ENCODE measurements at regions not wholly inside any gene's neighbourhood (a gene's known extent, or its start where the extent isn't known, plus 50 kb on each side); places are given as distances from the start of the nearest gene placed in this dataset.

DNA sequence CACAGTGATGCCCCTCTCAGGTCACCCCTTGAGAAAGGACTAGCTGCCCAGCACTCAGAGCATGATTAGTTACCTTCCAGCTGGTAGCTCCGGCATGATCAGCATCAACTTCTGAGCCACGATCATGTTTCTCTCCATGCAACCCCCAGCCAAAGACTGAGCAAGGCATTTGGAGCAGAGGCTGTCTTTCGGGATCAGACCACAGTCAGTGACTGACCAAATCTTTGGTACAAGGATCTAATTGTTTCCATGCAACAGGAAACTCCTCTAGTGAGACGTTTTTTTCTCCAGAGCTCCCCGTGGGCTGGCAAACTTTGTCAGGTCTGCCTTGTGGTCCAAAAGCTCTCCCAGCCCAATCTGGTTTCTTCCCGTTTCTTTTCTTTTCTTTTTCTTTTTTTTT lies 244.3 kb downstream of the METTL4 start:
- TF ChIP-seq POLR2A (IDR thresholded peaks at IDR 0.05) (no peak), EP300 (IDR thresholded peaks at IDR 0.05) (no peak), POLR2AphosphoS5 (IDR thresholded peaks at IDR 0.05) (no peak)
- TF ChIP-seq, protein P1, sequence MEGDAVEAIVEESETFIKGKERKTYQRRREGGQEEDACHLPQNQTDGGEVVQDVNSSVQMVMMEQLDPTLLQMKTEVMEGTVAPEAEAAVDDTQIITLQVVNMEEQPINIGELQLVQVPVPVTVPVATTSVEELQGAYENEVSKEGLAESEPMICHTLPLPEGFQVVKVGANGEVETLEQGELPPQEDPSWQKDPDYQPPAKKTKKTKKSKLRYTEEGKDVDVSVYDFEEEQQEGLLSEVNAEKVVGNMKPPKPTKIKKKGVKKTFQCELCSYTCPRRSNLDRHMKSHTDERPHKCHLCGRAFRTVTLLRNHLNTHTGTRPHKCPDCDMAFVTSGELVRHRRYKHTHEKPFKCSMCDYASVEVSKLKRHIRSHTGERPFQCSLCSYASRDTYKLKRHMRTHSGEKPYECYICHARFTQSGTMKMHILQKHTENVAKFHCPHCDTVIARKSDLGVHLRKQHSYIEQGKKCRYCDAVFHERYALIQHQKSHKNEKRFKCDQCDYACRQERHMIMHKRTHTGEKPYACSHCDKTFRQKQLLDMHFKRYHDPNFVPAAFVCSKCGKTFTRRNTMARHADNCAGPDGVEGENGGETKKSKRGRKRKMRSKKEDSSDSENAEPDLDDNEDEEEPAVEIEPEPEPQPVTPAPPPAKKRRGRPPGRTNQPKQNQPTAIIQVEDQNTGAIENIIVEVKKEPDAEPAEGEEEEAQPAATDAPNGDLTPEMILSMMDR (IDR thresholded peaks at IDR 0.05), result no peak
- 36 to 64% methylated on average over 6 of the region's 6 CpGs for WGBS, 2 donors

DNA sequence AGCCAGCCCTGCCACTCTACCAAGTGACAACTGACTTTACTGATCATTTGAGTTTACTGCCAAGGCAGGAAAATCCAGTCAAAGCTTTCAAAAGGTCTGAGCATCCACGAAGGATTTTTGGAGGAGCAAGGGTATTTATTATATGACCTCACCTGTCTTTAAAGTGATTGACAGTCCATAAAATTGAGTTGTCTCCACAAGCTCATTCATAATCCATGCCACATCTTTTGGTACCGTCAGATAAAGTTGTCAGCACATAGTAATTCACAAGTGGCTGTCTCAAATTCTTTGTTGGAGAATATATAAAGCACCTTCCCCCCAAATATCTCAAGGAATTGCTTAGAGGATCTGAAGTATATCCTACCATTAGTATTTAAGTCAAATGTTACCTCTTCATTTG lies 240.5 kb downstream of the METTL4 start:
- TF ChIP-seq POLR2A (IDR thresholded peaks at IDR 0.05), result no peak
- no peak for TF ChIP-seq POLR2AphosphoS5 (IDR thresholded peaks at IDR 0.05)
- TF ChIP-seq, protein P1 (IDR thresholded peaks at IDR 0.05), result no peak
- TF ChIP-seq EP300 (IDR thresholded peaks at IDR 0.05), result no peak
- no peak for DNase-seq
- H3K27me3 ChIP-seq, result no peaks in the 10 kb centered on the region
- no peaks in the 10 kb centered on the region for H3K4me1 ChIP-seq
- H3K27ac ChIP-seq, result no peak overlapping the region
- intact Hi-C loops (cut with DNase I), result loop anchor here (10.0 kb wide), 1 partner anchor 214 kb away; no protein-coding TSS in a partner anchor
- H3K4me3 ChIP-seq, result no peak overlapping the region
- no peaks in the 10 kb centered on the region for H3K9me3 ChIP-seq
- H3K36me3 ChIP-seq, result no peaks in the 10 kb centered on the region
- WGBS, 2 donors, result 23 to 52% methylated on average over 2 of the region's 2 CpGs

More for the DNA sequence above, 244.3 kb downstream of the METTL4 start:
- no peaks in the 10 kb centered on the region for H3K27me3 ChIP-seq
- H3K4me1 ChIP-seq, result no peaks in the 10 kb centered on the region
- no peaks in the 10 kb centered on the region for H3K36me3 ChIP-seq
- no peaks in the 10 kb centered on the region for H3K9me3 ChIP-seq
- intact Hi-C loops (cut with DNase I), result no loop called here
- no peak overlapping the region for H3K27ac ChIP-seq
- no peak for DNase-seq
- no peak overlapping the region for H3K4me3 ChIP-seq

DNA sequence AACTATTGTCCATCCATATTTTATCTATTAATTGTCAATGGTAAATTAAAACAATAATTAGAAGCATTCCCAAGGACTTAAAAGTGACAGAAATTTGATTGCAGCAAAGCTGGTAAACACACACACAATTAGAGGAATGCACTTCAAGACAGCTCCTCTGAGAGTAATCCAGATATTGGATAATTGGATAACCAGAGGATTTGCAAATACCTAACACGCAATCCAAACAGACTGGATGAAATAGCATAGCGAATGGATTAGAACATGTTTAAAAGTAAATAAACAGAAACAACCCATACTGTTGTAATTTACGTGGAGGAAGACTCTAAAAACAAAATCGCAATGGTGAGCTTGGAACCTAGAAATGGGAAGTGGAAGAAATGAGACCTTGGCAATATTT lies 239.8 kb downstream of the METTL4 start:
- Histone ChIP-seq H3K4me3 (no peak overlapping the region), H3K9me3 (no peaks in the 10 kb centered on the region), H3K36me3 (no peaks in the 10 kb centered on the region), H3K27me3 (no peaks in the 10 kb centered on the region), H3K27ac (no peak overlapping the region), H3K4me1 (no peaks in the 10 kb centered on the region)
- DNase-seq, result no peak
- TF ChIP-seq POLR2AphosphoS5 (IDR thresholded peaks at IDR 0.05), result no peak
- TF ChIP-seq EP300 (IDR thresholded peaks at IDR 0.05), result no peak
- no peak for TF ChIP-seq POLR2A (IDR thresholded peaks at IDR 0.05)
- TF ChIP-seq, protein P1 (IDR thresholded peaks at IDR 0.05), result no peak
- intact Hi-C loops (cut with DNase I), result loop anchor here (10.0 kb wide), 1 partner anchor 213 kb away; no protein-coding TSS in a partner anchor
- WGBS, 2 donors, result 78 to 83% methylated on average over 4 of the region's 4 CpGs

DNA sequence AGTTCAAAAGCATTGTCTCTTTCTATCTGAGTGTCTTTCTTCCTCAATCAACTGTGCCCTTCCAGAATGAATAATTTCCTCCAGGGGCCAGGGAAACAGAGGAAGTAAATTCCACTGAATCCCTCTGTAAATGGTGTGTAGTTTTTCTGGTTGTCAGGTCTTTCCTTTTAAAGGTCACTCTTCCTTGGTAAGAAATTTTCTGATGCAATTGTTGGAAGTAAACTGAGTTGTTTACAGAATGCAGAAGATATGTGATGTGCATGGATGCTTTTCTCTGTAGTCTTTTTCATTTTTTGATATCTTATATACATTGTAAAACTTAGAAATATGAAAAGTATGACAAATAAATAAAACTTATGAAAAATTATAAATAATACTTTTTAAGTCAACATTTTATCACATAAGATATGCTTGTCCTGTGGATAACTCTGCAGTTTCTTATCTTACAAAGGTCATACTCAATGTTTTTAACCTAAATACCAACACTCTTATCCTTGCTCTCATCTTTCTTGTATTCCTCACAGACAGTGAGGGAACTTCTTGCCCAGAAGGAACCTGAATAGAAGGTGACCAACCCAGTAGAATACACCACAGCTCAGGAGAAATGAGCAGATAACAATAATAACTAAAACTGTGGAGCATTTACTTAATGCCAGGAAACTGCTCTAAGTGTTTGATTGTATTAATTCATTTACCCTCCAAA lies 234.5 kb downstream of the METTL4 start:
- DNase-seq, result no peak
- no peaks in the 10 kb centered on the region for H3K9me3 ChIP-seq
- no peaks in the 10 kb centered on the region for H3K4me1 ChIP-seq
- H3K4me3 ChIP-seq, result no peak overlapping the region
- intact Hi-C loops (cut with DNase I), result loop anchor here (10.0 kb wide), 1 partner anchor 208 kb away; no protein-coding TSS in a partner anchor
- no peaks in the 10 kb centered on the region for H3K27me3 ChIP-seq
- no peak for TF ChIP-seq POLR2A (IDR thresholded peaks at IDR 0.05)
- TF ChIP-seq, protein P1 (IDR thresholded peaks at IDR 0.05), result no peak
- H3K27ac ChIP-seq, result no peak overlapping the region
- H3K36me3 ChIP-seq, result no peaks in the 10 kb centered on the region

Measured in sigmoid colon (tissue), 6 donors.